ENCODE measurements at regions not wholly inside any gene's neighbourhood (a gene's known extent, or its start where the extent isn't known, plus 50 kb on each side); places are given as distances from the start of the nearest gene placed in this dataset.

- no peak overlapping the region for H3K4me3 ChIP-seq (replicated peaks; ENCODE audit: low read depth, low read length)
- no peak for DNase-seq (ENCODE audit: extremely low read depth, low read depth)
- TF ChIP-seq, protein P1, sequence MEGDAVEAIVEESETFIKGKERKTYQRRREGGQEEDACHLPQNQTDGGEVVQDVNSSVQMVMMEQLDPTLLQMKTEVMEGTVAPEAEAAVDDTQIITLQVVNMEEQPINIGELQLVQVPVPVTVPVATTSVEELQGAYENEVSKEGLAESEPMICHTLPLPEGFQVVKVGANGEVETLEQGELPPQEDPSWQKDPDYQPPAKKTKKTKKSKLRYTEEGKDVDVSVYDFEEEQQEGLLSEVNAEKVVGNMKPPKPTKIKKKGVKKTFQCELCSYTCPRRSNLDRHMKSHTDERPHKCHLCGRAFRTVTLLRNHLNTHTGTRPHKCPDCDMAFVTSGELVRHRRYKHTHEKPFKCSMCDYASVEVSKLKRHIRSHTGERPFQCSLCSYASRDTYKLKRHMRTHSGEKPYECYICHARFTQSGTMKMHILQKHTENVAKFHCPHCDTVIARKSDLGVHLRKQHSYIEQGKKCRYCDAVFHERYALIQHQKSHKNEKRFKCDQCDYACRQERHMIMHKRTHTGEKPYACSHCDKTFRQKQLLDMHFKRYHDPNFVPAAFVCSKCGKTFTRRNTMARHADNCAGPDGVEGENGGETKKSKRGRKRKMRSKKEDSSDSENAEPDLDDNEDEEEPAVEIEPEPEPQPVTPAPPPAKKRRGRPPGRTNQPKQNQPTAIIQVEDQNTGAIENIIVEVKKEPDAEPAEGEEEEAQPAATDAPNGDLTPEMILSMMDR (IDR thresholded peaks at IDR 0.05; ENCODE audit: low read depth, low read length, missing control alignments) = no peak
Observed at GRCh38 chr2:38502107-38502506, 100.6 kb downstream of the HNRNPLL start.

- TF ChIP-seq, protein P1 (IDR thresholded peaks at IDR 0.05; ENCODE audit: low read depth, low read length, missing control alignments) = no peak
- no peak for DNase-seq (ENCODE audit: extremely low read depth, low read depth)
- no peak overlapping the region for H3K4me3 ChIP-seq (replicated peaks; ENCODE audit: low read depth, low read length)
Observed at GRCh38 chr2:38500283-38500634, 102.5 kb downstream of the HNRNPLL start.

- DNase-seq (ENCODE audit: extremely low read depth, low read depth) = no peak
- TF ChIP-seq, protein P1 (IDR thresholded peaks at IDR 0.05; ENCODE audit: low read depth, low read length, missing control alignments) = no peak
- no peak overlapping the region for H3K4me3 ChIP-seq (replicated peaks; ENCODE audit: low read depth, low read length)
Observed at GRCh38 chr2:38499548-38500282, 103.0 kb downstream of the HNRNPLL start.

- no peak for DNase-seq (ENCODE audit: extremely low read depth, low read depth)
- TF ChIP-seq, protein P1 (IDR thresholded peaks at IDR 0.05; ENCODE audit: low read depth, low read length, missing control alignments) = no peak
- no peak overlapping the region for H3K4me3 ChIP-seq (replicated peaks; ENCODE audit: low read depth, low read length)
Observed at GRCh38 chr2:38498045-38498481, 104.7 kb downstream of the HNRNPLL start.

DNA sequence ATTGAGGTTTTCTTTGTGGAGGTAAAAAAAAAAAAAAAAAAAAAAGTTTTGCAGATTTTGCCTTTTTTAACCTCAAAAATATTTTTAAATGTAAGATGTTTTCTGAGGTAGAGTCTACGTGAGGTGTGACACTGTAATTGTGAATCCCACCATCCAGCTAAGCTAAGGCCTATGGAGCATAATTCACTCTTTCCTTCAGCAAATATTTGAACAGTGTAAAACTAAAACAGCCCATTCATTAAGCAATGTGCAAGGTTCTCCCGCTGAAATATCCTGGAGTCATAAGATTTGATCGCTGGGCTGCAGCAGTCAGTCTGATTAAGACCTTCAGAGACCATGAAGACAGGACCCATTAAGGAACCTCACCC, 105.1 kb downstream of the HNRNPLL start:
- no peak overlapping the region for H3K4me3 ChIP-seq (replicated peaks; ENCODE audit: low read depth, low read length)
- TF ChIP-seq, protein P1 (IDR thresholded peaks at IDR 0.05; ENCODE audit: low read depth, low read length, missing control alignments) = no peak
- DNase-seq (ENCODE audit: extremely low read depth, low read depth) = no peak

DNA sequence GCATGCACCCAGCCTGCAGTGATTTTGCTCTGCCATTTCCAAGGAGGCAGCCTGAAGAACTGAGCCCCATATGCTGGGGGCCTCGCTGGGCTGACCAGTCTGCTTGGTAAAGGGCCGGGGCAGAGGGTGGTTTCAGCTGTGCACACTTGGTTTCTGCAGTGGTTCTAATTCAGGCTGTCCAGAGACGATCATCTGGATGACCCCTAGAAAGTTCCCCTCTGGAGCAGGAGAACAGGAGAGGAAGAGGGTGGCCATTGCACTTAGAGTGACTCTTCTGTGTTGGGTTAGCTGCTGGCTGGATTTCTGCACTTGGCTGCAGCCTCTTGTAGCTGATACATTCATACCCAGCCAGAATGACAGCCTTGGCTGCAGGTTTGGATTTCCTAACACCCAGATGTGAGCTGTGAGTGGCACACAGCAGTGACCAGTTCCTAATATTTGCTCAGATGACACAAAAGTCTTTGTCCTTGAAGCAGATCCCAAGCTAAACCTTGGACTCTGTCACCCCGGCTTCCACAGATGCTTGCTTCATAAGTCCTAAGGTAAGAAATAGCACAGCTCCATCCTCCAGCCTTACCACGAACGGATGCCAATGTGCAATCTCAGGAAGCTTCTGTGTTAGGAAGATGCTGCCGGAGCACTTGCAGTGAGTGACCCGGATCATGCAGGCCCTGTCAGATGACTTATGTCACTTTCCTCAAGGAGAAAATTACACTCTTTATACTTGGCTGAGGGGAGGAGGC, 105.6 kb downstream of the HNRNPLL start:
- no peak overlapping the region for H3K4me3 ChIP-seq (replicated peaks; ENCODE audit: low read depth, low read length)
- DNase-seq (ENCODE audit: extremely low read depth, low read depth) = no peak
- TF ChIP-seq, protein P1 (IDR thresholded peaks at IDR 0.05; ENCODE audit: low read depth, low read length, missing control alignments) = no peak
